ENCODE measurements at regions not wholly inside any gene's neighbourhood (a gene's known extent, or its start where the extent isn't known, plus 50 kb on each side); places are given as distances from the start of the nearest gene placed in this dataset.

GRCh38 chr21:25509862-25510261 lies 97.4 kb downstream of the MRPL39 start:
- no peak for TF ChIP-seq ZNF391 (tag by site-specific recombination; IDR thresholded peaks at IDR 0.05; ENCODE audit: borderline replicate concordance, low read depth)
- TF ChIP-seq ZNF311 (tag by site-specific recombination; IDR thresholded peaks at IDR 0.05; ENCODE audit: borderline replicate concordance): no peak
- TF ChIP-seq CTCF (tag by site-specific recombination; IDR thresholded peaks at IDR 0.05): no peak

All from HEK293 (cell line).